Stimulated activated naive CD8-positive, alpha-beta T cell treated with anti-CD3 and anti-CD28 coated beads, Interleukin-15, Interleukin-2, amounts not matched to agents 100 ng/mL and 50 ng/mL, for 24 hours (primary cell): ENCODE measurements at regions not wholly inside any gene's neighbourhood (a gene's known extent, or its start where the extent isn't known, plus 50 kb on each side); places are given as distances from the start of the nearest gene placed in this dataset.

Experiments used
- H3K27ac Mint-ChIP-seq: one replicate; pipeline ENCODE4 v1.8.0; 2021; ENCODE audit warnings: mild to moderate bottlenecking, mixed read lengths
- H3K27me3 Mint-ChIP-seq: one replicate; pipeline ENCODE4 v1.8.0; 2021; ENCODE audit warnings: mixed read lengths
- H3K36me3 Mint-ChIP-seq: one replicate; pipeline ENCODE4 v1.8.0; 2021; ENCODE audit warnings: low read depth, mixed read lengths
- H3K4me1 Mint-ChIP-seq: one replicate; pipeline ENCODE4 v1.8.0; 2021; ENCODE audit warnings: low read depth, mixed read lengths
- H3K4me3 Mint-ChIP-seq: one replicate; pipeline ENCODE4 v1.8.0; 2021; ENCODE audit warnings: mild to moderate bottlenecking, mixed read lengths
- H3K9me3 Mint-ChIP-seq: one replicate; pipeline ENCODE4 v1.8.0; 2021; ENCODE audit warnings: mixed read lengths

GRCh38 chr9:2243666-2244555 is 228.8 kb downstream of the SMARCA2 start:
- peaks cover 18% of the 10 kb centered on the region for H3K4me1 Mint-ChIP-seq
- peaks cover 36% of the 10 kb centered on the region for H3K27me3 Mint-ChIP-seq
- H3K9me3 Mint-ChIP-seq, result peaks cover 4% of the 10 kb centered on the region
- H3K36me3 Mint-ChIP-seq, result no peaks in the 10 kb centered on the region
- H3K27ac Mint-ChIP-seq, result no peak overlapping the region
- no peak overlapping the region for H3K4me3 Mint-ChIP-seq

GRCh38 chr9:2247340-2247739 is 232.2 kb downstream of the SMARCA2 start:
- peaks cover 4% of the 10 kb centered on the region for H3K9me3 Mint-ChIP-seq
- peaks cover 7% of the 10 kb centered on the region for H3K4me1 Mint-ChIP-seq

GRCh38 chr9:2248768-2249265 is 233.7 kb downstream of the SMARCA2 start:
- Mint-ChIP-seq H3K9me3 (peaks cover 4% of the 10 kb centered on the region), H3K36me3 (no peaks in the 10 kb centered on the region), H3K27me3 (peaks cover 18% of the 10 kb centered on the region), H3K4me3 (no peak overlapping the region), H3K4me1 (no peaks in the 10 kb centered on the region), H3K27ac (no peak overlapping the region)

More at GRCh38 chr9:2247340-2247739, 232.2 kb downstream of the SMARCA2 start:
- Mint-ChIP-seq H3K4me3 (no peak overlapping the region), H3K27ac (no peak overlapping the region), H3K36me3 (no peaks in the 10 kb centered on the region), H3K27me3 (peaks cover 27% of the 10 kb centered on the region)

GRCh38 chr9:2253636-2254580 is 238.8 kb downstream of the SMARCA2 start:
- Mint-ChIP-seq H3K9me3 (no peaks in the 10 kb centered on the region), H3K36me3 (no peaks in the 10 kb centered on the region), H3K27ac (no peak overlapping the region), H3K4me3 (no peak overlapping the region), H3K27me3 (peaks cover 14% of the 10 kb centered on the region), H3K4me1 (no peaks in the 10 kb centered on the region)

GRCh38 chr9:2255128-2255527 is 240.0 kb downstream of the SMARCA2 start:
- Mint-ChIP-seq H3K27ac (no peak overlapping the region), H3K9me3 (no peaks in the 10 kb centered on the region), H3K36me3 (no peaks in the 10 kb centered on the region), H3K4me3 (no peak overlapping the region), H3K27me3 (peaks cover 11% of the 10 kb centered on the region), H3K4me1 (no peaks in the 10 kb centered on the region)

- Mint-ChIP-seq H3K36me3 (no peaks in the 10 kb centered on the region), H3K27ac (no peak overlapping the region), H3K9me3 (no peaks in the 10 kb centered on the region), H3K4me1 (no peaks in the 10 kb centered on the region), H3K27me3 (peaks cover 16% of the 10 kb centered on the region), H3K4me3 (no peak overlapping the region)
Measured at GRCh38 chr9:2257248-2257929, 242.2 kb downstream of the SMARCA2 start.

- peaks cover 11% of the 10 kb centered on the region for H3K4me1 Mint-ChIP-seq
- H3K27me3 Mint-ChIP-seq, result peaks cover 11% of the 10 kb centered on the region
- no peaks in the 10 kb centered on the region for H3K36me3 Mint-ChIP-seq
- H3K27ac Mint-ChIP-seq, result no peak overlapping the region
- H3K9me3 Mint-ChIP-seq, result no peaks in the 10 kb centered on the region
- no peak overlapping the region for H3K4me3 Mint-ChIP-seq
Measured at GRCh38 chr9:2260417-2261306, 245.5 kb downstream of the SMARCA2 start.

- H3K36me3 Mint-ChIP-seq, result no peaks in the 10 kb centered on the region
- H3K4me3 Mint-ChIP-seq, result no peak overlapping the region
- H3K4me1 Mint-ChIP-seq, result peaks cover 11% of the 10 kb centered on the region
- H3K27me3 Mint-ChIP-seq, result peaks cover 7% of the 10 kb centered on the region
- H3K9me3 Mint-ChIP-seq, result no peaks in the 10 kb centered on the region
- no peak overlapping the region for H3K27ac Mint-ChIP-seq
Measured at GRCh38 chr9:2261421-2262103, 246.4 kb downstream of the SMARCA2 start.

- Mint-ChIP-seq H3K4me1 (peaks cover 11% of the 10 kb centered on the region), H3K36me3 (no peaks in the 10 kb centered on the region), H3K4me3 (no peak overlapping the region), H3K9me3 (no peaks in the 10 kb centered on the region), H3K27me3 (peaks cover 7% of the 10 kb centered on the region), H3K27ac (no peak overlapping the region)
Measured at GRCh38 chr9:2262386-2263071, 247.4 kb downstream of the SMARCA2 start.

GRCh38 chr9:2263111-2263510 is 248.0 kb downstream of the SMARCA2 start:
- no peak overlapping the region for H3K27ac Mint-ChIP-seq
- peaks cover 10% of the 10 kb centered on the region for H3K27me3 Mint-ChIP-seq
- H3K4me3 Mint-ChIP-seq, result no peak overlapping the region
- H3K9me3 Mint-ChIP-seq, result no peaks in the 10 kb centered on the region
- peaks cover 11% of the 10 kb centered on the region for H3K4me1 Mint-ChIP-seq
- no peaks in the 10 kb centered on the region for H3K36me3 Mint-ChIP-seq

GRCh38 chr9:2263665-2264064 is 248.5 kb downstream of the SMARCA2 start:
- H3K27ac Mint-ChIP-seq, result no peak overlapping the region
- H3K4me1 Mint-ChIP-seq, result peaks cover 11% of the 10 kb centered on the region
- no peaks in the 10 kb centered on the region for H3K9me3 Mint-ChIP-seq
- peaks cover 10% of the 10 kb centered on the region for H3K27me3 Mint-ChIP-seq
- H3K4me3 Mint-ChIP-seq, result no peak overlapping the region
- no peaks in the 10 kb centered on the region for H3K36me3 Mint-ChIP-seq

- Mint-ChIP-seq H3K27me3 (peaks cover 10% of the 10 kb centered on the region), H3K4me3 (no peak overlapping the region), H3K4me1 (peaks cover 11% of the 10 kb centered on the region), H3K36me3 (no peaks in the 10 kb centered on the region), H3K27ac (no peak overlapping the region), H3K9me3 (no peaks in the 10 kb centered on the region)
Measured at GRCh38 chr9:2264081-2264480, 248.9 kb downstream of the SMARCA2 start.

GRCh38 chr9:2267181-2267745 is 252.1 kb downstream of the SMARCA2 start:
- H3K4me1 Mint-ChIP-seq, result peaks cover 16% of the 10 kb centered on the region
- H3K27ac Mint-ChIP-seq, result no peak overlapping the region
- no peaks in the 10 kb centered on the region for H3K9me3 Mint-ChIP-seq
- peaks cover 13% of the 10 kb centered on the region for H3K27me3 Mint-ChIP-seq
- no peak overlapping the region for H3K4me3 Mint-ChIP-seq
- no peaks in the 10 kb centered on the region for H3K36me3 Mint-ChIP-seq
